Testis (tissue), 2 donors: ENCODE measurements at regions not wholly inside any gene's neighbourhood (a gene's known extent, or its start where the extent isn't known, plus 50 kb on each side); places are given as distances from the start of the nearest gene placed in this dataset.

Experiments
- POLR2A ChIP-seq: fragments of 450-650 bp; IDR thresholded peaks from one replicate; pipeline ENCODE4 v1.6.1; 2017; ENCODE audit warnings: antibody characterized with exemption, mild to moderate bottlenecking, moderate library complexity
- TF ChIP-seq, protein P1 (sequence below), 3 experiments: fragments of 450-650 bp in 2 of 3; fragments of 200-600 bp in 1 of 3; sonication (generic) in 1 of 3; IDR thresholded peaks; one replicate each; pipeline ENCODE4 v1.5.1; 2016 to 2019; ENCODE audit warnings: antibody characterized with exemption in 3 of 3, mild to moderate bottlenecking in 2 of 3, moderate library complexity in 1 of 3

DNA sequence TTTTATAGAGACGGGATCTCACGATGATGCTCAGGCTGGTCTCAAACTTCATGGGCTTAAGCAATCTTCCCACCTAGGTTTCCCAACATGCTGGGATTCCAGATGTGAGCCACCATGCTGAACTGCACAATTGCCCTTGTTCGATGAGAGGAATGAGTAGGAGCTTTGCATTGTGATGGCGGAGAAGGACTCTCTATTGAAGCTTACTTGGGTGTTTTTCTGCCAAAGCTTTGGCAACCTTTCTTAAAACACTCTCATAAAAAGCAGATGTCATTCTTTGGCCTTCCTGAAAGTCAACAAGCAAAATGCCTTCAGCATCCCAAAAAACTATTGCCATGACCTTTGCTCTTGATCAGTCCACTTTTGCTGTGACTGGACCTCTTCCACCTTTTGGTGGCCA is 904.8 kb upstream of the TMEM132C start:
- TF ChIP-seq, protein P1, sequence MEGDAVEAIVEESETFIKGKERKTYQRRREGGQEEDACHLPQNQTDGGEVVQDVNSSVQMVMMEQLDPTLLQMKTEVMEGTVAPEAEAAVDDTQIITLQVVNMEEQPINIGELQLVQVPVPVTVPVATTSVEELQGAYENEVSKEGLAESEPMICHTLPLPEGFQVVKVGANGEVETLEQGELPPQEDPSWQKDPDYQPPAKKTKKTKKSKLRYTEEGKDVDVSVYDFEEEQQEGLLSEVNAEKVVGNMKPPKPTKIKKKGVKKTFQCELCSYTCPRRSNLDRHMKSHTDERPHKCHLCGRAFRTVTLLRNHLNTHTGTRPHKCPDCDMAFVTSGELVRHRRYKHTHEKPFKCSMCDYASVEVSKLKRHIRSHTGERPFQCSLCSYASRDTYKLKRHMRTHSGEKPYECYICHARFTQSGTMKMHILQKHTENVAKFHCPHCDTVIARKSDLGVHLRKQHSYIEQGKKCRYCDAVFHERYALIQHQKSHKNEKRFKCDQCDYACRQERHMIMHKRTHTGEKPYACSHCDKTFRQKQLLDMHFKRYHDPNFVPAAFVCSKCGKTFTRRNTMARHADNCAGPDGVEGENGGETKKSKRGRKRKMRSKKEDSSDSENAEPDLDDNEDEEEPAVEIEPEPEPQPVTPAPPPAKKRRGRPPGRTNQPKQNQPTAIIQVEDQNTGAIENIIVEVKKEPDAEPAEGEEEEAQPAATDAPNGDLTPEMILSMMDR (IDR thresholded peaks at IDR 0.05), result no peak
- TF ChIP-seq POLR2A, result no peak
